ENCODE measurements at regions not wholly inside any gene's neighbourhood (a gene's known extent, or its start where the extent isn't known, plus 50 kb on each side); places are given as distances from the start of the nearest gene placed in this dataset.
"Not testable (repeated sequence)": the region's sequence is repeated elsewhere in the genome, so short reads cannot be mapped to it uniquely, and the experiment has no call there.

- DNase-seq, result not testable (repeated sequence)
These were observed 50.6 kb upstream of the GRHL3 start for GRCh38 chr1:24268555-24268954.

DNA sequence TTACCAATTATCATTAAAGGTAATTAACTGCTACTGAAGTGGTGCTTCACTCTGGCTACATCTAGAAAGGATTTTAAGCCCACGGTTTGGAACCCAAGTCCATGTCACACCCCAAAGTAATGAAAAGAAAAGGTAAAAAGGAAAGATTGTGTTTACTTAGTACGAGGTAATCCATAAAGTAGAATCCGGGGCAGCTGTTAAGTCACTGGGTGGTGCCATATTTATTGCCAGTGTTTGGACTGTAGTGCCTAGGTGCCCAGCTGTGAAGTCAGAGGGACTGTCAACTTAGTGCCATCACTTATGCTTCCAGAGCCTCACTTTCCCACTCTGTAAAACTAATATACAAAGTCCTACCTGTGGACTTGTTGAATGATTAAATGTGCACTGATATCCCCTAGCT is 52.2 kb upstream of the GRHL3 start:
- peak; percentile 73 for DNase-seq

DNA sequence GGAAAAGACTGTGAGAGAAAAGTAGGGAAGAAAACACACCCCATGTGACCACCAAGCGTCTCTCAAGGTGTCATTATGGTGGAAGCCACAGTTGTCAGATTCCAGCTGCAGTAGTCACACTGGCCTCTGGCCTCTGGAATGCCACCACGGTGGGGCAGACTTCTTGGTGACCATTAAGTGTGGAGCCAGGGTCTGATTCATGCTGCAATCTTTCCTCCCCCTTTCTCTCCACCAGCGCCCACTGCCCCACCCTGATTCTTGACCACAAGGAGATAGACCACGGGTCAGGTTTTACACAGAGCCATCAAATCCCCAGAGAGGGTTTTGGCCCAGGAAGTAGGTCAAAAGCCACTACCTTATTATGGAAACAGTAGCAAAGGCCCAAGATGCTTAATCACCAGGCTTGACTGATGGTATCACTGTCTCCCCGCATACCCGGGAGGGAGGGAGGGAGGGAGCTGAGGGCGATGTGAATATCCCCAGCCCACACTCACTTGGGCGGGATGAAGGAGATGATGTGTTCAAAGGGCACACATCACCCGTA is 52.7 kb upstream of the GRHL3 start:
- no peak for DNase-seq

GRCh38 chr1:24263746-24264145 is 55.4 kb upstream of the GRHL3 start:
- DNase-seq, result no peak

DNA sequence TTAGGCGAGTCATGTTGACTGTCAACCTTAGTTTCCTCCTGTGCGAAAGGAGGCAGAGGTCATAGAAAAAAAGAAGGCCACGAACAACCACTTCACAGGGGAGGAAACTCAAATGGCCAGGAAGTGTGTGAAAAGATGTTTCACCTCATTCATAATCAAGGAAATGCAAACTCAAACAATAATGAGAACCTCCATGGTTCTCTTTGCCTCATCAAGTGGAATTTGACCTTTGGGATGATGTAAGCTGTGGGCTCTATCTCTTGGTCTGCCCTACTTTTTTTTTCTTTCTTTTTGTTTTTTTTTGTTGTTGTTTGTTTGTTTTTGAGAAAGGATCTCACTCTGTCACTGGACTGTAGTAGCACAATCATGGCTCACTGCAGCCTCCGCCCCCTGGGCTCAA is 55.9 kb upstream of the GRHL3 start:
- no peak for DNase-seq

GRCh38 chr1:24261977-24262376 is 57.2 kb upstream of the GRHL3 start:
- DNase-seq, result no peak

GRCh38 chr1:24258735-24259424 is 60.3 kb upstream of the GRHL3 start:
- DNase-seq, result no peak

GRCh38 chr1:24257373-24257772 is 61.8 kb upstream of the GRHL3 start:
- DNase-seq, result no peak

GRCh38 chr1:24256687-24257086 is 62.5 kb upstream of the GRHL3 start:
- no peak for DNase-seq

DNA sequence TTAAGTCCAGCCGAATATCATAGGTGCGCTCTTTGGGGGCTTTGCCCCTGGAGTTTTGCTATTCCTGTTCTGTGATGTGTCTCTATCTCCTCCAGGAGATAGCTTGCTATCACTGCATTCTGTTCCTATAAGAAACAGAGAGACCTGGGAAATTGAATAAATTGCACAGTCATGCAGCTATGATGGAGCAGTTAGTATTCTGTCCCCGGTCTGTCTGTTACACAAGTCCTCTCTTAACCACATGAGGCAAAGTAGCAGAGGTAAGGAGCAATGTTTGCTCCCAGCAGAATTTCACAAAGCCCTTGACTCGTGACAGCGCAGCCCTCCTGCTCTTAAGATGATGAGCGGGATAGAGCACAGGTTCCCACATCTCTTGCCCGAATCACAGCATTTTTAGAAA is 63.9 kb upstream of the GRHL3 start:
- DNase-seq, result no peak

DNA sequence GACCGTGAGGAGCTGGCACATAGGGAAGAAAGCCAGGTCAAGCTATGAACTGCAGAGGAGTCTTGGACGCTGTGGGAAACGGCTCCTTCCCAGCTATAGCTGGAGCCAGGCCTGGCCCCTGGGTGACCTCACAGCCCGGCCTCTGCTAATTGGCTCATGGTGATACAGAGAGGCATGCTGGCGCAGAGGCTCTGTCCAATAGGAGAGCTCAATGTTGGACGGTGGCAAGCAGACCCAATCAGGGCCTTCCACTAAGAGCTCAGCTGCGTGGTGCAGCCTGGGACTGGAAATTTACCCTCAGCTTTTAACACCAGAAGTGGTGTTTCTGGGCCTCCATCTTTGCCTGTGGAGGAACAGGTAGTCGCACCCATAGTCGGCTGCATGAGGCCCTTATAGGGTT is 64.4 kb upstream of the GRHL3 start:
- DNase-seq, result no peak

DNA sequence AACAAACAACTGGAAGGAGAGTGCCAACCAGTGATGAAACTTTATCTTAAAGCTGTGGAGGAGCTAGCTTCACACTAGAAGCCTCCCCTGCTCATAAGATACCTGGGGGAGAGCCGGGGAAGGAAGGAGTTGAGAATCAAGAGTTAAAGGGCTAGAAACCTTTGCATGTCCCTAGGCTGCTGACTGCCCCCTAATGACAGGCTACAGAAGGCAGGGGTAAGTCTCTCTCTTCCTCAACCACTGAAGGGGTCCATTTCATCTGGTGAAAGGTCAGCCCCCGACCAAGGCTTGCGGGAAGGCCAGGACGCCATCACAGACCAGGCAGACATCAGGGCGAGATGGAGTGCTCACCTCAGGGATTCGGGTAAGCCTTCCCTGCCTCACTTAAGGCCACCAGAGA is 65.6 kb upstream of the GRHL3 start:
- DNase-seq, result no peak

DNA sequence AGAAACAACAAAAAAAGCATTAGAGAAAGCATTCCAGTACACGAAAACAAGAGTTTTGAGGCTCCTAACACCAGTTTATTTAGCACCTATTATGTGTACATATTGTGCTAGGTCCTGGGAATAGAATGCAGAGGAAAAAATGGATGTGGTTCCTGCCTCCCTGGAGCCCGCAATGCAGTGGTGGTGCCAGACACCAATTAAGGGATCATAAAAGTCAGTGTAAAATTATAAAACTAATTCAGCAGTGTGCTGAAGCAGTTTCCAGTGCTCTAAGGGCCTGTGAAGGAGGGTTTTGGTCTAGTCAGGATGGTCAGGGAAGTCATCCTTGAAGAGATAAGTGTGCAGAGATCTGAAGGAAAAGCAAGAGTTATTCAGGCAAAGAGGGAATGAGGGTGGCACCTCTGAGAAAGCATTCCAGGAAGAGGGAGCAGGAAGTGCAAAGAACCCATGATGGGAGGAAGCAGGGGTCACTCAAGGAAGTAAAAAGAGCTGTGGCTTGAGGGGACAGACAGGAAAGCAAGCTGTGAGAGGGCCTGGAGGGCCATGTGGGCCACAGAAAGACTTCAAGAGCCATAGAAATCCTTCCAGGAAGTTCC is 65.2 kb upstream of the IFNLR1 start:
- no peak for DNase-seq

DNA sequence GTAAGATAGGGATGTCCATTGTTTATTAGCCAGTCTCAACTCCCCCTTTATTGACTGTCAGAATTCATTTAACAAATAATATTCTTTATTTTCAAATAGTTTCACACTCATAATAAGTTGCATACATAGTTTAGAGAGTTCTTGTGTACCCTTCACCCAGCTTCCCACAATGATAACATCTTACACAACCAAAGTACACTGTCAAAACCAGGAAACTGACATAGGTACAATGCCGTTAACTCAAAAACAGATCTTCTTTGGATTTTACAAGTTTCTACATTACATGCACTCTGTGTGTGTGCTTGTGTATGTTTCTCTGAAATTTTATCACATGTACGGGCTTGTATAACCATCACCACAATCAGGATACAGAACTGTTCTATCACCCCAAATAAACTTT is 64.4 kb upstream of the IFNLR1 start:
- DNase-seq, result no peak

DNA sequence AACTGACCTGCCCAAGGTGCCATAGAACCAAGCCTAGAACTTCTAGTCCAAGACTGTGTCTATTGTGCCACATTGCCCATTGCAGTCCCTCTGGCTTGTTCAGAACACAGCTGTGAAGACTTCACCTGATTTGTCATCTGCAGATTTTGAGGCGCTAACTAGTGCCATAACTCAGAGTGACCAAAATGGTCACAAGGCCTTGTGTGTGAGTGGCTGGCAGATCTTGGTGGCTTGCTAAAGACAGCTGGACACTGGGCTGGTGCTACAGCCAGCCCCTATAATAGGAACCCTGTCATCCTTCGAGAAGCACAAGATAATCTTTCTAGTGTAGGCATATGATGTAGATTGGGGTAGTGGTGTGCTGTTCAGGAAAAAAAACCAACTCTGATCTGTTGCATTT is 63.7 kb upstream of the IFNLR1 start:
- DNase-seq, result no peak

DNA sequence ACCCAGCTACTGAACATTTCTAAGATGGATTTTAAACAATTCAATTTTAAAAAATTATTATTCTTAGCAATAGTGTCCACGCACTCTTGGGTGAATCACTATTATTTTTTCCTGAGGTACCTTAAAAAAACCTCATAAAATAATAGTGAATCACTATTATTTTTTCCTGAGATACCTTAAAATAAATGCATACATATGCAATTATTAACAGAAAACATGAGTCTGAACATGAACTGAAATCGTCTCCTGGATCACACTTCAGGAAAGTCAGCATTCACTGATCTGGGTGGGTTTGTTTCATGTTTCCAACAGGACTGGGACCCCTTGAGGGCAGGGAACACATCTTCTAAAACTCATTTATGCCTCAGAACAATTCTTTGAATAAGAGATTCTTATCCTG is 63.1 kb upstream of the IFNLR1 start:
- no peak for DNase-seq

DNA sequence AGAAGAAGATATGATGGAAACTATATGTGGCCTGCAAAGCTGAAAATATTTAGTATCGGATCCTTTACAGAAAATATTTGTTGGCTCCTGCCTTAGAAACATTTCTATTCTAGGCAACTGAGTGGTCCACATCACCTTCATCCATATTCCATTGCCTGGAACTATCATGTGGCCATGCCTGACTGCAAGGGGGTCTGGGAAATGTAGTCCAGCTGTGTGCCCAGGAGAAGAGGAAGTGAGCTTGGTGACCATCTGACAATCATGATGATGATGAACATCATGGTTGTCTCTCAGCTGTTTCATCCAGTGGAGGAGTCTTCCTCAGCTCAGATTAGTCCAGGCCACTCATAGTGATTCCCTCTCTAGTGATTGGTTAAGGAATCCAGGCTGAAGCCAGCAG is 61.8 kb upstream of the IFNLR1 start:
- DNase-seq, result no peak

DNA sequence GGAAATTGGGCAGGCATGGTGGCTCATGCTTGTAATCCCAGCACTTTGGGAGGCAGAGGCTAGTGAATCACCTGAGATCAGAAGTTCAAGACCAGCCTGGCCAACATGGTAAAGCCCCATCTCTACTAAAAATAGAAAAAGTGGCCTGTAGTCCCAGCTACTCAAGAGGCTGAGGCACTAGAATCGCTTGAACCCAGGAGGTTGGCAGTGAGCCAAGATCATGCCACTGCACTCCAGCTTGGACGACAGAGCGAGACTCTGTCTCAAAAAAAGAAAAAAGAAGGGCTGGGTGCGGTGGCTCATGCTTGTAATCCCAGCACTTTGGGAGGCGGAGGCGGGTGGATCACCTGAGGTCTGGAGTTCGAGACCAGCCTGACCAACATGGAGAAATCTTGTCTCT is 60.2 kb upstream of the IFNLR1 start:
- DNase-seq, result not testable (repeated sequence)

DNA sequence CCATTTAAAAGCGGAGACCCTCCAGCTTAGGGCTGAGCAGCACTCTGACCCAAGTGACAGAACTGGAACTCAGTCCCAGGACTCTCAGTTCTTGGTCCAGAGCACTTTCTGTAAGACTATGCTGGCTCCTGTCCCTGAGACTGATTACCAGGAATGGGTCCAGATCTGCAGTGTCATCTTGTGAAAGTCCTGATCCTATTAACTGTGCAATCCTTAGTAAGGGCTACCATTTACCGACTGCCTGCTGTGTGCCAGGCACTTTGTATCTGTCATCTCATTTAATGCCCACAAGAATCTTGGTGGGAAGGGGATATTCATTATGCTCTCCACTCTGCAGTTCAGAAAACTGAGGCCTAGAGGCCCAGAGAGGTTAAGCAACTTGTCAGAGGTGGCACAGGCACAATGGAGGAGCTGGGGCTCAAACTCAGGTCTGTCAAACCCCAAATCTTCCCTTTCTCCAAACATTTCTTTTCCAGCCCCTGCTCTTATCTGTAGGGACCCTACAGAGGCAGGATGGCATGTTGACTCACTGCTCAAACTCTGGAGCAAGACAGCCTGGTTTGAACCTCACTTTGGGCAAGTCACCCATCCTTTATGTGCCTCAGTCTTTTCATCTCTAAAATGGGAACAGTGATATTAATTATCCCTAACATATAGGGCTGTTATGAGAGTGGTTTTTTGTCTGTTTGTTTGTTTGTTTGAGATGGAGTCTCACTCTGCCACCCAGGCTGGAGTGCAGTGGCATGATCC is 57.6 kb upstream of the IFNLR1 start:
- DNase-seq, result no peak

DNA sequence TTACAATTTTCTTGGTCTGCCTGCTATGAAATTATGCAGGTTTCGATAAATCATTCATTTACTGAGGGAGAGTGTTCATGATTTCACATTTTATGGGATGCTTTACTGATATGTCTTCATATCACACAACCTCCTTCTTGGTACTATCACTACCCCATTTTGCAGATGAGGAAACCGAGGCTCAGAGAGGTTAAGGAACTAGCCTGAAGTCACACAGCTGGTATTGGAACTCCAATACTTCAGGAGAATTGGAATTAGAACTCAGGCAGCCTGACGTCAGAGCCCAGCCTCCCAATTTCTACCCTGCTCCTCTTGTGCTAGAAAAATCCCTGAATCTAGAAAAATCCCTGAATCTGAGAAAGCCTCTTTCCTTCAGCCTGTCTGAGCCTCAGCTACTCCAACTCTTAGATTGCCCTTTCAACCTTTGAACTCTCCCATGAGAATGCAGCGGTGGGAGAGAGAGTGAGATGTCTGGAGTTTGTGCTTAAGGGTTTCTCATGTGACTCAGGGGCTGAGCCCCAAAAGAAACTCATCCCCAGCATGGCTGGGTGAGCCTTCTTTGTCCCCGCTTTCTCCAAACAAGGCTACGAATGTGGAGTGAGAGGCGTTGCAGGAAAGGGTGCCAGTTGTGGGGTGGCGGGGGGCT is 50.8 kb upstream of the IFNLR1 start:
- no peak for DNase-seq

- DNase-seq, result no peak
These were observed 49.8 kb upstream of the IFNLR1 start for GRCh38 chr1:24236789-24237371.
